ENCODE measurements at regions not wholly inside any gene's neighbourhood (a gene's known extent, or its start where the extent isn't known, plus 50 kb on each side); places are given as distances from the start of the nearest gene placed in this dataset.
"Not testable (repeated sequence)": the region's sequence is repeated elsewhere in the genome, so short reads cannot be mapped to it uniquely, and the experiment has no call there.

DNA sequence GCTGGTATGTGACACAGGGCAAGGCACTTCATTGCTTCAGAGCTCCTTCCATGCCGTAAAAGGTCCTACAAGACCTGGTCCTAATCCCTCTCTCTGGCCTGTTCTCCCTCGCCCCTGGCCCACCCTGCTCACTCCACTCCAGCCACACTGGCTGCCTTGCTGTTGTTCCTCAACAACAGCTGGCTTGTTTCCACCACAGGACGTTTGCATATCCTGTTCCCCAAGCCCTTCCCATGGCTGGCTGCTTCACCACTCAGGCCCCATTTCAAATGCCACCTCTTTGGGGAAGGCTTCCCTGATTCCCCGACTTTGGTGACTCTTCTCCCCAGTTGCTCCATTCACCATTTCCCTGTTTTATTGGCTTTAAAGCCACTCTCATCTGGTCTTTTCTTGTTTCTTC is 129.1 kb upstream of the ALDH3B2 start:
- not testable (repeated sequence) for DNase-seq

- not testable (repeated sequence) for DNase-seq
Measured at GRCh38 chr11:67803055-67803454, 128.6 kb upstream of the ALDH3B2 start.

- DNase-seq = not testable (repeated sequence)
Measured at GRCh38 chr11:67802623-67803022, 128.2 kb upstream of the ALDH3B2 start.

- DNase-seq = not testable (repeated sequence)
Measured at GRCh38 chr11:67801397-67801796, 127.0 kb upstream of the ALDH3B2 start.

GRCh38 chr11:67800591-67800990 is 126.2 kb upstream of the ALDH3B2 start:
- DNase-seq = not testable (repeated sequence)

GRCh38 chr11:67799808-67800207 is 125.4 kb upstream of the ALDH3B2 start:
- DNase-seq = not testable (repeated sequence)

GRCh38 chr11:67797726-67798521 is 123.5 kb upstream of the ALDH3B2 start:
- DNase-seq = not testable (repeated sequence)

DNA sequence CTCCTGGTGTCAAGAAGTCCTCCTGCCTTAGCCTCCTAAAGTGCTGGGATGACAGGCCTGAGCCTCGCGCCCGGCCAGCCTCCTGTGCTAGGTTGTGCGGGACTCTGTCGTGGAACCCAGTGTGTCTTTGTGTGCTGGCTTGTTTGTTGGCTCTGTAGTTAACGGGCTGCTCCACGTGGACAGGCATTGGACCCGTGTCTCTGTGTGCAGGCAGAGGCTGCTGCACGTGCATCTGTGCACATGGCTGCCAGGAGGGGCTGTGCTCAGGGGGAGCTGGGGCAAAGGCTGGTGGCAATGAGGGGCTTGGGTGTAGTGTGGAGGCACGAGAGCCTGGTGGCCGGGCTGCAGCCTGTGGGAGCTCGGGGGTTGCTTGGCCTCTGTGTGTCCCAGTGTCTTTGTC is 121.3 kb upstream of the ALDH3B2 start:
- DNase-seq = no peak

DNA sequence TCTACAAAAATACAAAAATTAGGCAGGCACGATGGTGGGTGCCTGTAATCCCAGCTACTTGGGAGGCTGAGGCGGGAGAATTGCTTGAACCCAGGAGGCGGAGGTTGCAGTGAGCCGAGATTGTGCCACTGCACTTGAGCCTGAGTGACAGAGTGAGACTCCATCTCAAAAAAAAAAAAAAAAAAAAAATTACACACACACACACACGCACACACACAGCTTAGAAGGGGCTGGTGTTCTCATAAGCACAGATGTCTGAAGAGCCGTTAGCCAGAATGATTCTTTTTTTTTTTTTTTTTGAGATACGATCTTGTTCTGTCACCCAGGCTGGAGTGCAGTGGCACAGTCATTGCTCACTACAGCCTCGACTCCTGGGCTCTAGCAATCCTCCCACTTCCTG is 119.3 kb upstream of the ALDH3B2 start:
- not testable (repeated sequence) for DNase-seq

DNA sequence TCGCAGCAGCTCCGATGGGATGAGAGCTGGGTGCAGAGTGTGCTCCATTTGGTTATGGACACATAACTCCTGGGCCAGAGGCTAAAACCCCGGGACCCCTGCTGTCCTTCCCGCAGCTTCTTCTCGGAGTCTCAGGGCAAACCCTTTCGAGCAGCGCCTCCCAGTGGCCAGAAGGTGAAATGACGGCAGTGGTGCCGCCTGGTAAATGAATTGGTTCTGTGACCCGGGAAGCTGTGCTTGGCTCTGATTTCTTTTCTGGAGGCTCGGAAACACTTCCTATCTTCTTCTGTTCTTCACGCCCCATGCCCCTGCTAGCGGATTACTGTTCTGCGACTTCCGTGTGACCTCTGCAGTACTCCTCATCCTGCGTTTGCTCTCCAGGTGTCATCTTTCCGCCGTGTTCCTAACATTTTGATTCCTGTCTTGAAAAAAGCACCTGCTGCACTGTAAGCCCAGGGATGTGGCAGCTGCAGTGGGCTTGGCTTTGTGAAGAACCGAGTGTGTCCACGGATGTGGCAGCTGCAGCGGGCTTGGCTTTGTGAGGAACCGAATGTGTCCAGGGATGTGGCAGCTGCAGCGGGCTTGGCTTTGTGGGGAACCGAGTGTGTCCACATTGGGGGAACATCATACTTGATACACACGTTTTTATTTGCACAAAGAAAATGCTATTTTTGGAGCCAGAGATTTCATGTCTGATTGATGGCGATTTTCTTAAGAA is 118.0 kb upstream of the ALDH3B2 start:
- DNase-seq = not testable (repeated sequence)

GRCh38 chr11:67791598-67792170 is 117.3 kb upstream of the ALDH3B2 start:
- DNase-seq = not testable (repeated sequence)

GRCh38 chr11:67788341-67788695 is 113.9 kb upstream of the ALDH3B2 start:
- DNase-seq = not testable (repeated sequence)

DNA sequence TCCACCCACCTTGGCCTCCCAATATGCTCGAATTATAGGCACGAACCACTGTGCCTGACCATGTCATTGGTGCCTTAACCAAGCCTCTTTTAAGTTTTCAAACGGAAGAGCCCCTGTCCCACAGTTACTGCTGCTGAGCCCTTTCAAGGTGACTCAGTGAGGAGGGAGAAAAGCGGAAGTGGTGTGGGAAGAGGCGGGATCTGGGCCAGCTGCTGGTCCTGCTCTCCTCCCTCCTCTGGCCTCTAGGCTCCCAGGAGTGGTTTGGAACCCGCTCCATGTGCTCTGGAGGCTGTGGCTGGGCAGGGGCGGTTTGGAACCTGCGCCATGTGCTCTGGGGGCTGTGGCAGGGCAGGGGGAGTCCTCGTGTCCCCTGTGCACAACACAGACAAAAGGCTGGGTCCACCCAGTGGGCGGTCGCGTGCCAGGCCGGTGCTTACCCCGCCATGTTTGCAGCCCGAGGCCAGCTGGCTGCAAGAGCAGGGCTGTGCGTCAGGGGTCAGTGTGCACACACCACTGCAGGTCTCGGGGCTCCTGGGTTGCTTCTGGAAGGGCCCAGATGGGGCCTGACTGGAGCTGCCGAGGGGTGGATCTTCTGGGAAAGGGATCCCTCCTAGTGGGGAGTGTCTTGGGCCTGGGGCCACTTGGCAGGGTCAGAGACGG is 113.4 kb upstream of the ALDH3B2 start:
- DNase-seq = not testable (repeated sequence)

DNA sequence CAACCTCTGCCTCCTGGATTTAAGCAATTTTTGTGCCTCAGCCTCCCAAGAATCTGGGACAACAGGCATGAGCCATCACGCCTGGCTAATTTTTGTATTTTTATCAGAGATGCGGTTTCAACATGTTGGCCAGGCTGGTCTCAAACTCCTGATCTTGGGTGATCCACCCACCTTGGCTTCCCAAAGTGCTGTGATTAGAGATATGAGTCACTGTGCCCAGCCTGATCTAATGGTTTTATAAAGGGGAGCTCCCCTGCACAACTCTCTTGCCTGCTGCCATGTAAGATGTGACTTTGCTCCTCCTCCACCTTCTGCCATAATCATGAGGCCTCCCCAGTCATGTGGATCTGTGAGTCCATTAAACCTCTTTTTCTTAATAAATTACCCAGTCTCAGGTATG is 107.5 kb upstream of the ALDH3B2 start:
- DNase-seq = not testable (repeated sequence)

GRCh38 chr11:67781506-67781905 is 107.1 kb upstream of the ALDH3B2 start:
- not testable (repeated sequence) for DNase-seq

GRCh38 chr11:67780056-67780455 is 105.6 kb upstream of the ALDH3B2 start:
- DNase-seq = no peak

GRCh38 chr11:67779189-67779875 is 104.9 kb upstream of the ALDH3B2 start:
- DNase-seq = not testable (repeated sequence)

GRCh38 chr11:67776852-67777520 is 102.6 kb upstream of the ALDH3B2 start:
- no peak for DNase-seq

GRCh38 chr11:67774175-67774574 is 99.8 kb upstream of the ALDH3B2 start:
- DNase-seq = not testable (repeated sequence)

GRCh38 chr11:67768001-67768730 is 93.7 kb upstream of the ALDH3B2 start:
- DNase-seq = not testable (repeated sequence)

GRCh38 chr11:67761211-67761610 is 86.8 kb upstream of the ALDH3B2 start:
- DNase-seq = not testable (repeated sequence)
